NCI-H128 (cell line): ENCODE measurements at regions not wholly inside any gene's neighbourhood (a gene's known extent, or its start where the extent isn't known, plus 50 kb on each side); places are given as distances from the start of the nearest gene placed in this dataset.
"Not testable (repeated sequence)": the region's sequence is repeated elsewhere in the genome, so short reads cannot be mapped to it uniquely, and the experiment has no call there.

Experiments used
- DNase-seq: peaks from one replicate; lab custom pipeline; 2025; ENCODE audit not compliant: unreplicated experiment; lab: John Stamatoyannopoulos, UW

- DNase-seq = no peak
Measured at GRCh38 chr1:22196041-22196440, 53.1 kb upstream of the WNT4 start.

GRCh38 chr1:22196641-22197040, 53.7 kb upstream of the WNT4 start:
- DNase-seq = no peak

DNA sequence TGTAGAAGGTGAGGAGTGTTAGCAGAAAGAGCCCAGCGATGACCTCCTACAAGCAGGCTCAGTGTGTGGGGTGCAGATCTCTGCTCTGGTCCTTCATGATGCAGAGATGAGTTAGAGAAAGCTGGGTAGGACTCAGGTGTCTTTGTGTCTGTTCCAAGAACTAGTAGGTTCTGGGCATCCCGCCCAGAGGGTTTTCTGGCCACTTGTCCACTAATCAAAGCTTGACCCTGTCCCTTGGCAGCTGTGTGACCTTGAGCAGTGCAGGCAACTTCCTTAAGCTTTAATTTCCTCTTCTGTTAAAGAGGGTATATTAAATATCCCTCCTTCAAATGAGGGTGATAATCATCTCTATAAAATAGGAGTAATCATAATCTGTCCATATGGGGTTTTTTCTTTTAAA, 54.7 kb upstream of the WNT4 start:
- DNase-seq = no peak

DNA sequence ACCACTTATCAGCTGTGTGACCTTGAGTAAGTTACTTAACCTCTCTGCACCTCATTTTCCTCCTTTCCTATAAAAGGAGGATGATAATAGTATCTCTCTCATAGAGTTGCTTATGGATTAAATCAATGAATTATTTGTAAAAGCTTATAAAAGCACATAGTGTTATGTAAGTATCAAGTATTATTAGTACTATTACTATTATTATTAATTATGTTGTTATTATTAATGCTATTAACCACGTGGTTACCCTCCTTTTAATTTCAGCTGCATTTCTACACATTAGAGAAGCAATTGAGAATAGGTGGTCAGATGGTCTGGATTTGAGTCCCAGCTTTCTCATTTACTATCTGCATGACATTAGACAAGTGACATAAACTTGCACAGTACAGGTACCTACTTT, 58.1 kb upstream of the WNT4 start:
- DNase-seq = no peak

DNA sequence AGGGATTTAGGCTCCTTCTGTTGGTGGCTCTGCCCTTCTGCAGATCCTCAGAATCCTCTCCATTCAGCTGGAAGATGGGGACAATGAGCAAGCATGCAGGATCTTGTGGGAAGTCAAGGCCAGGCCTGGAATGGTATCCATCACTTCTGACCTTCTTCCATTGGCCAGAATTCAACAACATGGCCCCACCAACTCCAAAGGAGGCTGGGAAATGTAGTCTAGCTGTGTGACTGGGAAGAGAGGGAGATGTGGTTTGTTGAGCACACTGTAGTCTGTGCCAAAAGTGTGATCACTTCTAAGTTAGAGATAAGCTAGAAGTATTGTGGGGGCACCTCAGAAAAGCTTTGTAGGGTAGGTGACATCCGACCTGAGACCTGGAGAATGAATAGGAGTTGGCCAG, 60.4 kb upstream of the WNT4 start:
- no peak for DNase-seq

DNA sequence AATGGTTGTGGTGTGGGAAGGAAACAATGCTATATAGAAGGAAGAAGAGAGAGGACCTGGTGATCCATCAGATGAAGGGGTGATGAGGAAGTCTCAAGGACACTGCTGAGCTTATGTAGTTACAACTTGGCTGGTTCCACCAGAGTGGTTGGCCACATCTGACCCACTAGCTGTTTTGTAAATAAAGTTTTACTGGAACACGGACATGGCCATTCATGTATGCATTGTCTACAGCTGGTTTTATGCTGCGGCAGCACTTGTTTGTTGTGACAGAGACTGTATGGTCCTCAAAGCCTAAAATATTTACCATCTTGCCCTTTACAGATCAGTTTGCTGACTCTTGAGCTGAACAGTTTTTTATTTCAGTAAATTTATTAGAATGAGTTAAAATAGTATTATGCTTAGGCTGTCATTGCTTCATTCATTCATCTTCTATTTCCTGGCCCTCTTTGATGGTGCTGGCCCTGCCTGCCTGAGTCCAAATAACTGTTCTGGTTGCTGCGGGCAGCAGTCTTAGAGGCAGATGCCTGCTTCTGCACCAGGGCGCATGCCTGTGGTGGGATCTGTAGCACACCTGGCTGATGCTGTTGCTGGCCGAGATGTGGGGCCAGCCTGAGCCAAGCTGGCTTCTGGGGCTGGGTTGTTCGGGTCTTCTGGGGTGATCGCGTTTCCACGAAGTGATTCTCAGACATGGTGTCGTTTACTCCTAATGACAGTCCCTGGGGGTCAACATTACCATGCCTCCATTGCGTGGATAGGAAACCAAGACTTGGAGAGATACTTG, 61.4 kb upstream of the WNT4 start:
- no peak for DNase-seq

GRCh38 chr1:22204989-22205913, 62.4 kb upstream of the WNT4 start:
- no peak for DNase-seq

GRCh38 chr1:22206551-22207125, 63.7 kb upstream of the WNT4 start:
- DNase-seq = no peak

DNA sequence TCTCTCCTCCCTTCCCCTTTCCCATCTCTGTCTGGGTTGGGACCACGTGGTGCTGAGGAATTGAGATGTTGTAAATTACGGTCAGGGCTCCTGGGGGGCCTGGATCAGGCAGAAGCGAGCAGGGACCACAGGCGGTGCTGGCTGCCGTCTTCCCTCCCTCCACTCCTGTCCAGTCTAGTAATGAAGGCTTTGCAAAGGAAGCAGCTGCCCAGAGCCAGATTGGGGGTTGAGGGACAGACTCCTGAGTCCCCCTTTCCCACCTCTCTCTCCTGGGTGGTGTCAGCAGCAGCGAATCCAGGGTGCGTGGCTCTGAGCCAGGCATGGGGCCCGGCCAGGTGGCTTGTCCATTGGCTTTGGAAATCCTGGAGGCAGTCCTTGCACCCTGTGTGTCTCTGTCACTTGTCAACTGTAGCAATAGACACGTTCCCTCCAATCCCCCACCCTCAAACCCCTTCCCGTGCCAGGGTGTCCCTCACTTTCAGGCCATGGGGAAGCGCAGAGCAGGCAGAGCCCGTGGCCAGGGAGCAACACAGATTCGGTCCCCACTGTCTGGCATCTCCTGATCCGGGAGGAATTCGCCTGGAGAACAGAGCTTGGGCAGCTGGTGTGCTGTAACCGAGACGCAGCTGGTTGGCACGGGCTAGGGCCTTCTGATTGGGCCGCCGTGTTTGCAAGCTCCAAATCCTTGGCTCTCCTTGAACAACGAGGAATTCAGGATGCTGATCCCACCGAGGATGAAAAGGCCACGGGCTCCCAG, 64.8 kb upstream of the WNT4 start:
- no peak for DNase-seq

GRCh38 chr1:22208268-22208972, 65.5 kb upstream of the WNT4 start:
- no peak for DNase-seq

DNA sequence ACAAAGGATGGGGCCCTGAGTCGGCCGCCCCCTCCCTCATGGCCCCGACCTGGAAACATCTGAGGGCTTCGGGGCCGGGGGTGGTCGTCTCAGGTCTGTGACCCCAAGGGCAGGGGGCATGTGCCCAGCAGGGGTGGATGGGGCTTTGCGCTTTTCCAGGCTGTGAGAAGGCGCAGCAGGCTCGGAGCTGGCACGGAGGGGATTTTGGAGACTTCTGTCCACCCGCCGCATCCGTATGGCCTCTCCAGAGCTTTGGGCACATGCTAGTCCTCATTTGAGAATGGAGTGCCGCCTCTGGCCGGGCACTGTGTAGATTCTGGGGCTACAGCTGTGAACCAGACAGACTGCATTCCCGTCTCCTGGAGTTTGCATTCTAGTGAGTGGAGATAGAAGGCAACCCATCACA, 66.1 kb upstream of the WNT4 start:
- no peak for DNase-seq

DNA sequence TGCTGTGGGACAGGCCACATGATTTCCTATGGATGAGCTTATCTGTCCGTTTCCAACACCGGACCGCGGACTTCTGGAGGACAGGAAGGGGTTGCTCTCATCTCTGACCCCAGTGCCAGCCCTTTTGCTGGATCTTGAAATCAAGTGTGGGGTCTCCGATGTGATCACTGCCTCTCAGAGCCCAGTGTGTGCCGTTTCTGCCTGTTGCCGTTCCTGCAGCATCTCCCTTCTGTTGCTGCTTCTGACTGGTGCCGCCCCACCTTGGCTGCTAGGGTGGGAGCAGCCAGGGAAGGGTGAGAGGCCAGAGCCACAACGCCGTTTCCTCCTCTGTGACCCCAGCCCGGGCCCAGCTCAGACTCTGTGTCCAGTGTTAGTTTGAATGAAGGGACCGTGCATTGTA, 67.3 kb upstream of the WNT4 start:
- DNase-seq = no peak

- DNase-seq = no peak
Measured at GRCh38 chr1:22210636-22211035, 67.7 kb upstream of the WNT4 start.

- not testable (repeated sequence) for DNase-seq
Measured at GRCh38 chr1:22211459-22211858, 68.6 kb upstream of the WNT4 start.

GRCh38 chr1:22212400-22213233, 69.7 kb upstream of the WNT4 start:
- no peak for DNase-seq

DNA sequence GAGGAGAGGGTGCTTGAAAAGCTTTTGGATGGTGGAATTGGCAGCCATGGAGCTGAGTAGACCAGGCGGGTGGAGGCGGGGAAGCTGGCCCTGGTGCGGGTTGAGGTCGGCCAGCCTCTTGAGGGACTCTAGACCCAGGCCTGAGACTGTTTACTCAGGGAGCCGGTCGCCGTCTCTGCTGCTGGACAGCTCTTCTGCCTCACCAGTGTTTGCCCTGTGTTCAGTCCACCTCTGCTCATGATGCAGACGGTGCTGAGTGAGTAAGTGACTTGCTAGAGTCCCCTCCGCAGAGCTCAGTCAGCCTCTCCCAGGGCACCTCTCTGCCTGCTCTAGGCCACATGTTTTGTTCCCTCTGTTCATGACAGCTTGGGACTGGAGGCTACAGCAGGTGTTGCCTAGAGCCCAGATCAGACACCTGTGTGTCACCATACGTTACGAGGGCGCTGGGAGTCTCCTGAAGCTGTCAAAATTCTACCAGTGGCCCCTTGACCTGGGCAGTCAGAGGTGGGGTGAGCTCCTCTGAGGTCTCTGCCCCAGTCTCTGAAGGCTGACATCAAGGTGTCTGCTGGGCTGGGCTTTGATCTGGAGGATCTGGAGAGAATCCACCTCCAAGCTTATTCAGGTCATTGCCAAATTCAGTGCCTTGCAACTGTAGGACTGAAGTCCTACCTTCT, 73.5 kb upstream of the WNT4 start:
- no peak for DNase-seq

GRCh38 chr1:22216966-22217365, 74.1 kb upstream of the WNT4 start:
- DNase-seq = no peak

- DNase-seq = no peak
Measured at GRCh38 chr1:22217811-22218460, 75.0 kb upstream of the WNT4 start.
